Stimulated activated CD4-positive, alpha-beta T cell treated with anti-CD3 and anti-CD28 coated beads, TNF-alpha, amount 100 ng/mL, for 24 hours (primary cell): ENCODE measurements at regions not wholly inside any gene's neighbourhood (a gene's known extent, or its start where the extent isn't known, plus 50 kb on each side); places are given as distances from the start of the nearest gene placed in this dataset.
"Not testable (repeated sequence)": the region's sequence is repeated elsewhere in the genome, so short reads cannot be mapped to it uniquely, and the experiment has no call there.

ENCODE experiments used
- DNase-seq, 3 experiments: peaks; one replicate each; pipeline ENCODE4 v3.0.0-alpha.2; 2020; ENCODE audit warnings: low read depth in 3 of 3

GRCh38 chr21:18826562-18826961, 423.0 kb upstream of the TMPRSS15 start:
- DNase-seq = no peak

GRCh38 chr21:18831942-18832676, 428.5 kb upstream of the TMPRSS15 start:
- no peak for DNase-seq

- no peak for DNase-seq
Measured at GRCh38 chr21:18832950-18833349, 429.4 kb upstream of the TMPRSS15 start.

DNA sequence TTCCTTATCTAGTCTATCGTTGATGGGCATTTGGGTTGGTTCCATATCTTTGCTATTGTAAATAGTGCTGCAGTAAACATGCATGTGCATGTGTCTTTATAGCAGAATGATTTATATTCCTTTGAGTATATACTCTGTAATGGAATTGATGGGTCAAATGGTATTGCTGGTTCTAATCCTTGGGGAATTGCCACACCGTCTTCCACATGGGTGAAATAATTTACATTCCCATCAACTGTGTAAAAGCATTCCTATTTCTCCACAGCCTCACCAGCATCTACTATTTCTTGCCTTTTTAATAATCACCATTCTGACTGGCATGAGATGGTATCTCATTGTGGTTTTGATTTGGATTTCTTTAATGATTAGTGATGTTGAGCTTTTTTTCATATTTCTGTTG, 430.5 kb upstream of the TMPRSS15 start:
- not testable (repeated sequence) for DNase-seq

DNA sequence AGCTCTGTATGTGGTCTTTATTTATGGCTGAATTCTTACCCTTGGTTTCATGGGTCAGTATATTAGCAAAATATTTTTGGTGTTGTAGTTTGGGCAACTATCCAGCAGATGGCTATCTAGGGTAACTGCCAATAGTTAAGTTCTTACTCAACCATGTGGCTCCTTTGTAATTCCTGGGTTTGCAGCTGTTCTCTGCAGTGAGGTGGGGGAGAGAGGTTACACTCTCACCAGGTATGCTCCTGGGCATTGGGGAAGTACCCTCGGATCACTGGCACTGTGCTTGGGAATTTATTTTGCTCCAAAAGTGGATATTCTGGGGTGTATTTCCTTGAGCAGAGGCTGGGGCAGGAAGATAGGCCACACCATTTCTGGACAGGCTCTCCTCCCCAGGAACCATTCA, 436.7 kb upstream of the TMPRSS15 start:
- DNase-seq = no peak

GRCh38 chr21:18857606-18858005, 454.0 kb upstream of the TMPRSS15 start:
- DNase-seq = not testable (repeated sequence)

- no peak for DNase-seq
Measured at GRCh38 chr21:18869104-18869503, 465.5 kb upstream of the TMPRSS15 start.

DNA sequence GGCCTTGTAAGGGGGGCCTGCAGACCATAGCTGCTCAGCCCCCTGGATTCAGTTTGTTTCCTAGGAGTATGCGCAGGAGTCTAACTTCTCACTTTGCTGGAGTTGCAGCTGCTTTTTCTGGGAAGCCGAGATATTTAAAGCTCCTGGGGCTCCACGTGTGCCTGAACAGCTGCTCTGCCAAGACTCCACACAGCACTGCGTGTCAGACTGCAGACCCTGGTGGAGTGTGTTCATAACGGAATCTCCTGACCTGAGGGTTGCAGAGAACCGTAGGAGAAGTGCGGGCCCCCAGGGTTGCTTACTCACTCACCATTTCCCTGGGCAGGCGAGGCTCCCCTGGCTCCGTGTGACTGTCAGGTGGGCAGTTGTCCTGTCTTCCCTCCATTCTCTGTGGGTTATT, 474.3 kb upstream of the TMPRSS15 start:
- no peak for DNase-seq

- DNase-seq = no peak
Measured at GRCh38 chr21:18887922-18888602, 484.5 kb upstream of the TMPRSS15 start.

DNA sequence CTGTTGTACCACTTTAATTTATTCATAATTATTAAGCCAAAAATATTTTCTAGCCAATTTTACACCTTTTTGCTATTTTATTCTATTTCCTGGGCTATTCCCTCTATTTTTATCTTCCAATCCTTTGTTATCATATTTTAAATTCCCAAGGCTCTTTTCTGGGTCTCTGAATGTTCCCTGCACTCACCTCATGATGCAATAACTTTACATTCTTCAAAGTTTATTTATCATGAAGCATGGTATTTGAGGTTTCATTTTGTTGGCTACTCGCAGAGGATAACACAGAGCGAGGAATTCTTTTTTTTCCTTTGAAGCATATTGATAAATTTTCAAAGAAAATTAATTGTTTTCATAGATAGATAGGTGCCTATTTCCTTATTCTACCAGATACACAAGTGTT, 489.8 kb upstream of the TMPRSS15 start:
- no peak for DNase-seq

DNA sequence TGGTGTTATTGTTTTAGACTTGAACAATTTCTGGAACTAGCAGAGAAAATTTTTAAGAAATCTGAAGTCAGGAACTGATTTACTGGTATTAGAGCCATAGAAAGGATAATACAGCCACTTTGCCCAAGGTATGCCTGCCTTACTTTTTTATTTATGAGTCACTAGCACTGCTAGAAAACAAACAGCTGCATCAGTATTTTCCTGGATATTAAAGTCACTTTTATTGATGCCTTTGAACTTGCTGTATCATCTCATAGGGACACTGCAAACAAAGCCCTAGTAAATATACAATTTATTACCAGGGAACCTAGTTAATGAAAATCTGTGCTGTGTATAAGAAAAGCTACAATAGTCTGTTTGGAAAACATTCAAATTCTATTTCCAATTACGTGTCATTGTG, 490.8 kb upstream of the TMPRSS15 start:
- no peak for DNase-seq

DNA sequence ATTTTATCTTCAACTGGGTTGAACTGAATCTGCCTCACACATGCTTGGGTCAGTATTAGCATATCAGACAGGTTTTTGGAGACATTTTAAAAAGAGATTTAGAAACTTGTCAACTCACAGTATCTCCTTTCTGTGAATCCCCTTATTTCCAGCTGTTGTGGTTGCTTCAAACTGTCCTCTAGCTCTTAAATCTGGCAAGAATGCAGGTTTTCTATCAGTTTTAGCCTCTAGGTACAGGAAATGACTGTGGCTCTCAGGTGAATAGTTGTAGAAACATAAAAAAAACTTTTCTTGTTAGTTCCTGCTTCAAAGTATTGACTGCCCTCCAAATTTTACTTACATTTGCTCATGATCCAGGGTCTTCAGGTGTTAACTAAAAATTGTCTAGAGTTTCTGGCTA, 495.7 kb upstream of the TMPRSS15 start:
- no peak for DNase-seq

- no peak for DNase-seq
Measured at GRCh38 chr21:18902660-18903059, 499.1 kb upstream of the TMPRSS15 start.

DNA sequence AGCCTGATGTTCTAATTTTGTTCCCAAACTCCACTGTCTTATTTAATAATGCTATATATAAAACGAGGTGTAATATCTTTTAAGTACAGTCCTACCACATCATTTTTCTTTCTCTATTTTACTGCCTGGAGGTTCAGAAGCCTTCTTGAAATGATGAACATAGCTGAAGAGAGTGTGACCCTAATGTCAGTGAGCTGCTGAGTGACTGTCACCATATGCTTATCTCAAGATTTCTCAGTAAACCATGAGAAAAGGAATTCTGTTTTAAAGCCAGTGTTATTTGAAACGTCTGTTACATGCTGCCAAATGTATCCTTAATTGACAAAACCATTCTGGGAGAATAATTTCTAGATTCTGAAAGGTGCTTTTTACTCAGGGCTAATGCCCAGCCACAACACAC, 503.5 kb upstream of the TMPRSS15 start:
- DNase-seq = no peak

DNA sequence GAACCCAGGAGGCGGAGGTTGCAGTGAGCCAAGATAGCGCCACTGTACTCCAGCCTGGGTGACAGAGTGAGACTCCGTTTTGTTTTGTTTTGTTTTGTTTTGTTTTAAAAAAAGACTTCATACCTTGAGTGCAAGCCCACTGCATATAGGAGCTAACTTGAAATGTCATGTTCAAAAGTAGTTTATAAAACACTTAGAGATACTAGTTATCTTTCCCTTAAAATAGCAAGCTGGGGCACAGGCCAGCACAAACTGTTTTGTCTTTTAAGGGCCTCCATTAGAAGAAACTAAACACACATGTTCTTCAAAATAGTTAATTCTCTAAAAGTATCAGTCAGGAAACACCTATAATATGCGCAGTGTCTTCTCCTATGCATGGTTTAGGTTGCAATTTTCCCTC, 505.1 kb upstream of the TMPRSS15 start:
- no peak for DNase-seq

- DNase-seq = no peak
Measured at GRCh38 chr21:18913914-18914313, 510.3 kb upstream of the TMPRSS15 start.

- DNase-seq = no peak
Measured at GRCh38 chr21:18914570-18914969, 511.0 kb upstream of the TMPRSS15 start.

GRCh38 chr21:18917622-18918021, 514.0 kb upstream of the TMPRSS15 start:
- no peak for DNase-seq

DNA sequence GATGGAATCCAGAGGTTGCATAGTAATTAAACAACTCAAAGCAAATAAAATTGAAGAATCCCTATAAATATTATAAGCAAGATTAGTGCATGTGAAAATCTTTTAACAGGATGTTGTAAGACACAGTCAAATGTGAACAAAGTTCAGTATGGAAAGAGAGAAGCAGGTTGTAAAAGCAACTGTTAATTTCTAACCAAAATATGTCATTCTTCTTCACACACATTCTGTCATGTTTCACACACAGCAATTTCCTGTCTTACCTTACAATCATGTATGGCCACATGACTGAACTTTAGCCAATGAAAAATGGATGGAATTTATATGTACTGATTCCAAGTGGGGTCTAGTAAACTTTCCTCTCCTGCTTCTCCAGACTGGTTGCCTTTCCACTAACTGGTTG, 527.7 kb upstream of the TMPRSS15 start:
- no peak for DNase-seq

DNA sequence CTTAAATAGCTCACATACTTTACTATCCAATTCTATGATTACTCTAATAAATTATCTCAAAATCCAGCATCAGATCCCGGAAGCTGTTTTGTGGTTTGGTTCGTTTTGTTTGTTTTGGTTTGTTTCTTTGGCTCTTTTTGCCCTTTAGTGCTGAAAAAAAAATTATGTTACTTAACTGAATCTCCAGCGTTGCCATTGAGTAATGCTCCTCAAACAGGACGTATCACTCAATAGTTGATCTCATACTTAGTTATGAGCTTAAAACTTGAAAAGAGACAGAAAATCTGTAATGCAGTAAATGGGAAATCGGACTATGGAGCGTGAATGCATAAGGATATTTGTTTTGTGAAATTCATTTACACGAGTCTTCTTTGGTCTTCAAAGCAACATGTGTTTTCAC, 533.8 kb upstream of the TMPRSS15 start:
- no peak for DNase-seq

- DNase-seq = no peak
Measured at GRCh38 chr21:18940791-18941190, 537.2 kb upstream of the TMPRSS15 start.

DNA sequence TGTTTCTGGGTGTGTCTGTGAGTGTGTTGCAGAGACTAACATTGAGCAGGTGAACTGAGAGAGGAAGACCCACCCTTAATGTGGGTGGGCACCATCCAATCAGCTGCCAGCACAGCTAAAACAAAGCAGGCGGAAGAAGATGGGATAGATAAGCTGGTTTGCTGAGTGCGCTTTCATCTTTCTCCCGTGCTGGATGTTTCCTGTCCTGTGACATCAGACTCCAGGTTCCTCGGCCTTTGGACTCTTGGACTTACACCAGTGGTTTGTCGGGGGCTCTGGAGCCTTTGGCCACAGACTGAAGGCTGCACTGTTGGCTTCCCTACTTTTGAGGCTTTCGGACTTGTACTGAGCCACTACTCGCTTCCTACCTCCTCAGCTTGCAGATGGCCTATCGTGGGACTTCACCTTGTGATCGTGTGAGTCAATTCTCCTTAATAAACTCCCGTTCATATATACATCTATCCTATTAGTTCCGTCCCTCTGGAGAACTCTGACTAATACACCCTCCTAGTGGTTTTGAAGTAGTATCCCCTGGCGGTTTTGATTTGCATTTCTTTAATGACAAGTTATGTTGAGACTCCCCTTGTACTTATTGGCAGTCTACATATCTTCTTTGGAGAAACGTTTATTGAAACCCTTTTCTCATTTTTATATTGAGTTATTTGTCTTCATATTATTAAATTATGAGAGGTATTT, 546.6 kb upstream of the TMPRSS15 start:
- no peak for DNase-seq
